Peyer's patch (tissue), 4 donors: ENCODE measurements at regions not wholly inside any gene's neighbourhood (a gene's known extent, or its start where the extent isn't known, plus 50 kb on each side); places are given as distances from the start of the nearest gene placed in this dataset.
"Not testable (repeated sequence)": the region's sequence is repeated elsewhere in the genome, so short reads cannot be mapped to it uniquely, and the experiment has no call there.

Source experiments
- DNase-seq, 3 donors: peaks; one replicate each; pipeline ENCODE4 v3.0.0-alpha.2; 2017 to 2019
- H3K27ac ChIP-seq, 4 donors: fragments of 200-600 bp; sonication (generic); one replicate each; pipeline ENCODE4 v1.5.1; 2016 to 2019
- H3K27me3 ChIP-seq, 2 donors: fragments of 200-600 bp; sonication (generic); one replicate each; pipeline ENCODE4 v1.5.1; 2019
- H3K36me3 ChIP-seq, 3 donors: fragments of 200-600 bp; sonication (generic); one replicate each; pipeline ENCODE4 v1.5.1; 2016 to 2019
- H3K4me1 ChIP-seq, 4 donors: fragments of 200-600 bp; sonication (generic); one replicate each; pipeline ENCODE4 v1.5.1; 2016 to 2019
- H3K4me3 ChIP-seq, 4 donors: fragments of 200-600 bp; sonication (generic); 1 replicate in 3 of 4; 2 replicates in 1 of 4; pipeline ENCODE4 v1.5.1; 2016 to 2019; ENCODE audit warnings: mild to moderate bottlenecking in 1 of 4
- H3K9me3 ChIP-seq, 4 donors: fragments of 200-600 bp; sonication (generic); one replicate each; pipeline ENCODE4 v1.5.1; 2016 to 2019; ENCODE audit warnings: mild to moderate bottlenecking in 1 of 4
- POLR2A ChIP-seq, 2 donors: fragments of 450-650 bp; IDR thresholded peaks; one replicate each; pipeline ENCODE4 v1.5.1; 2017; ENCODE audit warnings: antibody characterized with exemption in 2 of 2, mild to moderate bottlenecking in 2 of 2, moderate library complexity in 2 of 2
- TF ChIP-seq, protein P1 (sequence below), 6 experiments: fragments of 450-650 bp in 4 of 6; fragments of 200-600 bp in 2 of 6; sonication (generic) in 1 of 6; IDR thresholded peaks; one replicate each; pipeline ENCODE4 v1.5.1; 2017 to 2019; ENCODE audit warnings: antibody characterized with exemption in 6 of 6, mild to moderate bottlenecking in 3 of 6, moderate library complexity in 1 of 6

DNA sequence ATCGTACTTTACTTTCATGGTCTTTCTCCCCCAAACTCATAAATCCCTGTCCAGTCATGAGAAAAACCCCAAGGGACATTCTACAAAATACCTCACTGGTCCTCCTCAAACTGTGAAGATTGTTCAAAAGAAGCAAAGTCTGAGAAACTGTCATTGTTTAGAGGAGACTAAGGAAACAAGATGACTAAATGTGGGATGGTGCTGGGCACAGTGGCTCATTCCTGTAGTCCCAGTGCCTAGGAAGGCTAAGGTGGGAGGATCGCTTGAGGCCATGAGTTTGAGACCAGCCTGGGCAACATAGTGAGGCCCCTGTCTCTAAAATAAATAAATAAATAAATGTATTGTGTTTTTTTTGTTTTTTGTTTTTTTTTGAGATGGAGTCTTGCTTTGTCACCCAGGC lies 74.2 kb upstream of the SCAF11 start:
- DNase-seq: no peak
- no peak for TF ChIP-seq POLR2A (IDR thresholded peaks at IDR 0.05)
- TF ChIP-seq, protein P1, sequence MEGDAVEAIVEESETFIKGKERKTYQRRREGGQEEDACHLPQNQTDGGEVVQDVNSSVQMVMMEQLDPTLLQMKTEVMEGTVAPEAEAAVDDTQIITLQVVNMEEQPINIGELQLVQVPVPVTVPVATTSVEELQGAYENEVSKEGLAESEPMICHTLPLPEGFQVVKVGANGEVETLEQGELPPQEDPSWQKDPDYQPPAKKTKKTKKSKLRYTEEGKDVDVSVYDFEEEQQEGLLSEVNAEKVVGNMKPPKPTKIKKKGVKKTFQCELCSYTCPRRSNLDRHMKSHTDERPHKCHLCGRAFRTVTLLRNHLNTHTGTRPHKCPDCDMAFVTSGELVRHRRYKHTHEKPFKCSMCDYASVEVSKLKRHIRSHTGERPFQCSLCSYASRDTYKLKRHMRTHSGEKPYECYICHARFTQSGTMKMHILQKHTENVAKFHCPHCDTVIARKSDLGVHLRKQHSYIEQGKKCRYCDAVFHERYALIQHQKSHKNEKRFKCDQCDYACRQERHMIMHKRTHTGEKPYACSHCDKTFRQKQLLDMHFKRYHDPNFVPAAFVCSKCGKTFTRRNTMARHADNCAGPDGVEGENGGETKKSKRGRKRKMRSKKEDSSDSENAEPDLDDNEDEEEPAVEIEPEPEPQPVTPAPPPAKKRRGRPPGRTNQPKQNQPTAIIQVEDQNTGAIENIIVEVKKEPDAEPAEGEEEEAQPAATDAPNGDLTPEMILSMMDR (IDR thresholded peaks at IDR 0.05): no peak
- H3K4me3 ChIP-seq: no peak overlapping the region
- H3K9me3 ChIP-seq: no peaks in the 10 kb centered on the region
- no peaks in the 10 kb centered on the region for H3K27me3 ChIP-seq
- no peaks in the 10 kb centered on the region for H3K36me3 ChIP-seq
- no peaks in the 10 kb centered on the region for H3K4me1 ChIP-seq
- no peak overlapping the region for H3K27ac ChIP-seq

DNA sequence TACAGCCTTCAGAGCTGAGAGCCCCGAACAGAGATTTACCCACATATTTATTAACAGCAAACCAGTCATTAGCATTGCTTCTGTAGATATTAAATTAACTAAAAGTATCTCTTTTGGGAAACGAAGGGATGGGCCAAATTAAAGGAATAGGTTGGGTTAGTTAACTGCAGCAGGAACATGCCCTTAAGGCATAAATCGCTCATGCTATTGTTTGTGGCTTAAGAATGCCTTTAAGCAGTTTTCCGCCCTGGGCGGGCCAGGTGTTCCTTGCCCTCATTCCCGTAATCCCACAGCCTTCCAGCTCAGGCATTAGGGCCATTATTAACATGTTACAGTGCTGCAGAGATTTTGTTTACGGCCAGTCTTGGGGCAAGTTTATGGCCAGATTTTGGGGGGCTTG lies 68.3 kb upstream of the SCAF11 start:
- H3K4me3 ChIP-seq, H3K27me3 ChIP-seq, H3K9me3 ChIP-seq, H3K4me1 ChIP-seq, H3K27ac ChIP-seq, DNase-seq, H3K36me3 ChIP-seq: not testable (repeated sequence)

DNA sequence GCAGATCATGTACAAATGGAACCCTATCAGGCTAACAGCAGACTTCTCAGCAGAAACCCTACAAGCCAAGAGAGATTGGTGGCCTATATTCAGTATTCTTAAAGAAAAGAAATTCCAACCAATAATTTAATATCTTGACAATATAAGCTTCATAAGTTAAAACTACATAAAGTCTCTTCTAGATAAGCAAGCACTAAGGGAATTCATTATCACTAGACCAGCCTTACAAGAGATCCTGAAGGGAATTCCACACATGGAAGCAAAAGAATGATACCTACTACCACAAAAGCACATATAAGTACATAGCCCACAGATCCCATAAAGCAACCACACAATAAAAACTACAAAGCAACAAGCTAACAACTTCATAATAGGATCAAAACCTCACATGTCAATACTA lies 60.4 kb upstream of the SCAF11 start:
- Histone ChIP-seq H3K9me3 (peaks cover 0 to 3% (median 0%) of the 10 kb centered on the region in 4 donors), H3K4me1 (no peaks in the 10 kb centered on the region), H3K27ac (no peak overlapping the region), H3K36me3 (no peaks in the 10 kb centered on the region), H3K27me3 (no peaks in the 10 kb centered on the region), H3K4me3 (no peak overlapping the region)
- TF ChIP-seq, protein P1 (IDR thresholded peaks at IDR 0.05): no peak
- TF ChIP-seq POLR2A (IDR thresholded peaks at IDR 0.05): no peak
- DNase-seq: no peak

DNA sequence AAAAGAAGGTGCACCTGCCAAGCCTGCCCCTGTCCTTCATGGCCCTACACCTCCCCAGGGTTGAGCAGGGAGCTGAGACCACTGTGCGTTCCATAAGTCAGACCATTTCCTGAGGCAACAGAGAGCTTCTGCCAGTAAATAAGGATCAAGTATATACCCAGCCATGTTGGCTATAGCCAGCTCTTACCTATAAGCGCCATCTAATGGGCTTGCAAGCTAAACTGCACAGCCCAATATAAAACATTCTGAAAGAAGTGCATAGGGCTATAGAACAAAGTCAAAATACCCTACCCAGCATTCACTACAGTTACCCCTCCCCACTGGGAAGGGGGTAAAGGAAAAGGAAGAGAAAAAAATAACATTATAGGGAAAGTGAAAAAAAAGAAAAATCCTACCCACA lies 59.3 kb upstream of the SCAF11 start:
- Histone ChIP-seq H3K9me3 (peaks cover 0 to 3% (median 0%) of the 10 kb centered on the region in 4 donors), H3K27ac (no peak overlapping the region), H3K4me3 (no peak overlapping the region), H3K27me3 (no peaks in the 10 kb centered on the region), H3K36me3 (no peaks in the 10 kb centered on the region), H3K4me1 (no peaks in the 10 kb centered on the region)
- TF ChIP-seq, protein P1 (IDR thresholded peaks at IDR 0.05): no peak
- no peak for TF ChIP-seq POLR2A (IDR thresholded peaks at IDR 0.05)
- no peak for DNase-seq

DNA sequence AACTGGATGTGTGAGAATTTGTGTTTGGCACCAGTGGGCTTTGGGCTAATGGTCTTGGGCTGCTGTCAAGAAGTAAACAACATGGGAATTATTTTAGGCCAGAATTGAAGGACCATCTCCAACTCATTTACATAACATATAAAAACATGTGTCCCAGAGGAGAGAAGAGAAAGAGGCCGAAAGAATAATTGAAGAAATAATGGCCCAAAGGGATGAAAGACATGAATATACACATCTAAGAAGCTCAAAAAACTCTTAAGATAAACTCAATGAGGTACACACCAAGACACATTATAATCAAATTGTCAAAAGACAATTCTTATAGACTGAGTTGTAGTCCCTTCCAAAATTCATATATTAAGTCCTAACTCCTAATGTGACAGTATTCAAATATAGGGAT lies 56.1 kb upstream of the SCAF11 start:
- TF ChIP-seq, protein P1 (IDR thresholded peaks at IDR 0.05): no peak
- no peak for TF ChIP-seq POLR2A (IDR thresholded peaks at IDR 0.05)
- Histone ChIP-seq H3K27ac (no peak overlapping the region), H3K4me3 (no peak overlapping the region), H3K4me1 (no peaks in the 10 kb centered on the region), H3K9me3 (peaks cover 0 to 3% (median 0%) of the 10 kb centered on the region in 4 donors), H3K36me3 (no peaks in the 10 kb centered on the region), H3K27me3 (no peaks in the 10 kb centered on the region)
- DNase-seq: no peak

DNA sequence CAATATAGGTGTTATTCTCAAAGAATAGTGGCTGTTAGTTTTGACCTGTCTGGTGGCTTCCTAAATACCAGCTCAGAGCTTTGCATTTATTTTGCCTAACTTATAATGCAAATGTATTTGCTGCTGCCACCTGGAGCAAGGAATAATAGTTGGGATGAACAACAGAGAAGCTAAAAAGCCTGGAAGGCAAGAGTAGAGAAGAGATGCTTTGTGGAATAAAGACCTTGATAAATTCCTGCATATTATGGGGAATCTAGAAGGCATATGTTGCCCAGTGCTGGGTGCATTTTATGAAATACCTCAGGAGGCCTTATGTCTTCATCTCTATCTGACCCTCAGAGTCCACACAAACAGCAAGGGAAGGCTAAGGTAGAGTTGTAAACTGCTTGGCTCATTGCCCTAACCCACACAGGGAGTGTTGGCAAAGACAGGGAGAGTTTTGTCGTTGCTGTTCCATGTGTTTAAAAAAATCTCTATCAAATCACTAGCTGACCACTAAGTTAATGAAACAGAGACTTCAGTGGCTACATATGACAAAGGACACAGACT lies 53.7 kb upstream of the SCAF11 start:
- DNase-seq: no peak
- Histone ChIP-seq H3K36me3 (no peaks in the 10 kb centered on the region), H3K4me3 (no peak overlapping the region), H3K9me3 (no peaks in the 10 kb centered on the region), H3K27me3 (no peaks in the 10 kb centered on the region), H3K27ac (no peak overlapping the region), H3K4me1 (no peaks in the 10 kb centered on the region)
- no peak for TF ChIP-seq POLR2A (IDR thresholded peaks at IDR 0.05)
- TF ChIP-seq, protein P1 (IDR thresholded peaks at IDR 0.05): no peak
